HPDE6-E6E7 (cell line): ENCODE measurements at regions not wholly inside any gene's neighbourhood (a gene's known extent, or its start where the extent isn't known, plus 50 kb on each side); places are given as distances from the start of the nearest gene placed in this dataset.
"Not testable (repeated sequence)": the region's sequence is repeated elsewhere in the genome, so short reads cannot be mapped to it uniquely, and the experiment has no call there.

Source experiments
- DNase-seq: peaks from one replicate; pipeline ENCODE4 v3.0.0; 2011; ENCODE audit warnings: missing footprints; ENCODE audit errors: extremely low spot score

DNA sequence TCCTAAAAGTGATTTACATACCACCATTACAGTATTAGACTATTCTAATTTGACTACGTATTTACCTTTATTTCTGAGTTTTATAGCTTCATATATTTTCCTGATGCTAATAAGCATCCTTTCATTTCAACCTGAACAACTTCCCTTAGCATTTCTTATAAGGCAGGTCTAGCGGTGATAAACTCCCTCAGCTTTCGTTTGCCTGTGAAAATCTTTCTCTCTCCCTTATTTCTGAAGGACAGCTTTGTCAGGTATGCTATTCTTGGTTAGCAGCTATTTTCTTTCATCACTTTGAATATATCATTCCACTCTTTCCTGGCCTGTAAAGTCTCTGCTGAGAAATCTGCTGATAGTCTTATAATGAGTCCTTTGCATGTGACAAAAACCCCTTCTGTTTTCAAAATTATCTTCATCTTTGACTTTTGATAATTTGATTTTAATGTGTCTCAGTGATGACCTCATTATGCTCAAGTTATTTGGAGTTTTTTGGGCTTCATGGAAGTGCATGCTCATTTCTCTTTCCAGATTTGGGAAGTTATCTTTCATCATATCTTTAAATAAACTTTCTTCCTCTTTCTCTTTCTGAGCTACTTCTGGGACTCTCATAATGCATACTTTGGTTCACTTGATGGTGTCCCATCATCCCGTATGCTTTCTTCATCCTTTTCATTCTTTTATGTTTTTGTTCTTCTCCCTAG lies 285.4 kb upstream of the PMFBP1 start:
- no peak for DNase-seq

DNA sequence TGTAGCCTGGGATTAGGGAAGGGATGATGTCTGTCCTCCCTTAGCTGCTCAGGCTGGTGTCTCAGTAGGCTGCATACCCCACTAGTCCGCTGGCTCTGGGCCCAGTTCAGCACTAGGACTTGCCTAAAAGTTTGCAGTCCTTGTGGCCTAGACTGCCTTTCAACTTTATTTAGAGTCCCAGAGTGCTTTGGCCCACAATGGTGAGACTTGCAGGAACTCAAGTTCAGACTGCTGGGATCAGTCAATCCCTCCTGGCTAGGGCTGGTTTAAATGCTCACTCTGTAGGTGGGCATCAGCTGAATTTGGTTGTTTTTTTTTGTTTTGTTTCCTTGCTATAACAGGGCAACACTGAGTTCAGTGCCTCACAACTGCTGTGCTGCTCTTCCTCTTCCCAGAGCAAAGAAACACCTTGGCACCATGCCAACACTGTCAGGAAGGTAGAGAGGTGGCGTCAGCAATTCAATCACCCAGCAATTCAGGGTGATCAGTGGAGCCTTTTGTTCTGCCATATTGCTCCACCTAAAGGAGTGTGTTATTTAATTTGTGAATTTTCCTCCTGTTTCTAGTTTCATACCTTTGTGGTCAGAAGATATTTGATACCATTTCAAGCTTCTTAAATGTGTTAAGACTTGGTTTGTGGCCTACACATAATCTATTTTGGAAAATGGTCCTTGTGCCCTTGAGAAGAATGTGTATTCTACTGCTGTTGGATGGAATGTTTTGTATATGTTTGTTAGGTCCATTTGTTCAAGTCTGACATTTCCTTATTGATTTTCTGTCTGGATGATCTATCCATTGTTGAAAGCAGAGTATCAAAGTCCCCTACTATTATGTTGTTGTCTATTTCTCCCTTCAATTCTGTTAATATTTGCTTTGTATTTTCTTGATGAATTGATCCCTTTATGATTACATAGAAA lies 284.0 kb upstream of the PMFBP1 start:
- no peak for DNase-seq

DNA sequence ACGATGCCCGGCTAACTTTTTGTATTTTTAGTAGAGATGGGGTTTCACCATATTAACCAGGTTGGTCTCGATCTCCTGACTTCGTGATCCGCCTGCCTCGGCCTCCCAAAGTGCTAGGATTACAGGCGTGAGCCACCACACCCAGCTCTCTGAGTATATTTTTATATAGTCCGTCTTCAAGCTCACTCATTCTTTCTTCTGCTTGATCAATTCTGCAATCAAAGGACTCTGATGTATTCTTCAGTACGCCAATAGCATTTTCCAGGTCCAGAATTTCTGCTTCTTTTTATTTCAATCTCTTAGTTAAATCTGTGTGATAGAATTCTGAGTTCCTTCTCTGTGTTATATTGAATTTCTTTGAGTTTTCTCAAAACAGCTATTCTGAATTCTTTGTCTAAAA lies 281.9 kb upstream of the PMFBP1 start:
- DNase-seq = not testable (repeated sequence)

DNA sequence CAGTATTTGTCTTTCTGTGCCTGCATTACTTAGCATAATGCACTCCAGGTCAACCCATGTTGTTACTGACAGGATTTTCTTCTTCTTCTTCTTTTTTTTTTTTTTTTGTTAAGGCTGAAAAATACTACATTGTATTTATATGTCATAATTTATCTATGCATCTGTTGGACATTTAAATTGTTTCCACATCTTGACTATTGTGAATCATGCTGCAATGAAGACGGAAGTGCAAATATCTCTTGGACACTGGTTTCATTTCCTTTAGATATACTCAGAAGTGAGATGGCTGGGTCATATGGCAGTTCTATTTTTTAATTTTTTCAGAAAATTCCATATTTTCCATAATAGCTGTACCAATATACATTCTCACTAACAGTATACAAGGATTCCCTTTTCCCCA lies 272.7 kb upstream of the PMFBP1 start:
- no peak for DNase-seq

DNA sequence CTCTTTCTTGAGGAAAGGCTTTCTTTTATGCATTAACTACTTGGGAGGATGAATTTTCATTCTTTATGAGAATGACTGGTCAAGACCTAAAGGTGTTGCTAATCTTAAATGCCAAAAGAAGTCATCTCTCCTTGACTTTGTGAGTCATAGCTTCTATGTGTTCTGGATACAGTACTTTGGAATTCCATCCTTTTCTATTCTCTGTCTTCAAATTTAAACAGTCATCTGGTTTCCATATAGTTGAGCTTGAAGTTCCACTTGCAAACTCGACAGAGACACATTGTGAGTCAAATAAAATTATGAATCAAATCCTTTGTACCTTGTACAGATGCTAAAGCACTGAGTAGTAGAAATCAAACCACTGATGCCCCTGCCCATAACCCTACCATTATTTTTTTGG lies 271.9 kb upstream of the PMFBP1 start:
- no peak for DNase-seq

DNA sequence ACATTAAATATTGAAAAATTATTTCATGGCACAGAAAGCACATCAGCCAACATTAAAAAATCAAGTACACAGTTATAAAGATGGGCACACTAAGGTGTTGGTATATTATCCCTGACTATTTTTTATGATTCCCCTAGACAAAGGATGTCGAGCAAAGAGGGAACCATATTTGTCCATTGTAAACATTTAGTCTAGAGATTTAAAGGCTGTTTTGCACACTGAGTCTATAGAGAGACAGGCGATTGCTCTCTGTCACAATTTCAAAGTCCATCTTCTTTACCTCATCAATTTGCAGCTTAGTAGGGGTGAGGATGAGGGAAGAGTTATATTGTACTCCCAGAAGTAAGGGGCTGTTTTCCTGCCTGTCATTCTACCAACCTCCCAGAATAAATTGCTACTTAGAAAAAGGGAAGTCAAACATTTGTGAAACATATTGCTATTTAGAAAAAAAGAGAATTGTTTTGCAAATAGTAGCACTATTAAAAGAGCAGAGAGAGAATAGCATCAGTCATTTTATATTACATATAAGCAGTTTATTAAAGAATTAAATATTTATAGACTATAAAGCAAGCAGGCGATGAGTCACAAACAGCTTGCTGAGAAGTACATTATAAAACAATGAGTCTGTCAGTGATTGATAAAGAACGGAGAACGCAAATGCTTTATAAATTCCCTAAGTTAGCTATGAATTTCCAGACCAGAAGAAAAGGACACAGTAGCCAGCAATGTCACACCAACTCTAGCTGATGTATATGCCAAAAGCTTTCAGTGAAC lies 270.6 kb upstream of the PMFBP1 start:
- no peak for DNase-seq

DNA sequence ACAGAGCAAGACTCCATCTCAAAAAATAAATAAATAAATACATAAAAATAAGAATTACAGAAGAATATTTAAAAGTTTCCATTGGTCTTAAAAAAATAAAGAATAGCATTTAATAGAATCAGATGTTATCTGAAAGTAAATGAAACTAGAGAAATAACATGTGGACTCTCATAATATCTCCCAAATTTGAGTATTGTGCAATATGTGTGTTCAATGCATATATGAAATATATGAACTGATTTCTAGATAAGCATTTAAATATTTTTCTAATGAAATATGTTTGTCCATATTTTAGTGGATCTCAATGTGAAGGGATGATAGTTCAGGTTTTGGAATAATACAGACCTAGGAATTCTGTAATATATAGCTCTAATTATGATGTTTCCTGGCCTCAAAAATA lies 265.9 kb upstream of the PMFBP1 start:
- DNase-seq = no peak

DNA sequence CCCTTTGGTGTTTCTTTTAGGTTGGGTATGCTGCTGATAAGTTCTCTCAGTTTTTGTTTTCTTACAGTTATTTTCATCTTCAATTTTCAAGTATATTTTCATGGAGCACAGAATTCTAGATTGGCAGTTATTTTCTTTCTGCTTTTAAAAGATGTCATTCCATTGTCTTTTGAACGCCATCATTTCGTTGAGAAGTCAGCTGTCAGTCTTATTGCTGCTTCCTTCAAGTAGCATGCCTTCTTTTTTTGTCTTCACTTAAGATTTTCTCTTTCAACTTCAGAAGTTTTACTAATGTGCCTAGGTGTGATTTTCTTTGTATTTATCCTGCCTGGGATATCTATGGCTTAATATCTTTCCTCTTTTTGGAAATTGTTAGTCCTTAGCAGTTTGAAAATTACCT lies 262.2 kb upstream of the PMFBP1 start:
- no peak for DNase-seq

DNA sequence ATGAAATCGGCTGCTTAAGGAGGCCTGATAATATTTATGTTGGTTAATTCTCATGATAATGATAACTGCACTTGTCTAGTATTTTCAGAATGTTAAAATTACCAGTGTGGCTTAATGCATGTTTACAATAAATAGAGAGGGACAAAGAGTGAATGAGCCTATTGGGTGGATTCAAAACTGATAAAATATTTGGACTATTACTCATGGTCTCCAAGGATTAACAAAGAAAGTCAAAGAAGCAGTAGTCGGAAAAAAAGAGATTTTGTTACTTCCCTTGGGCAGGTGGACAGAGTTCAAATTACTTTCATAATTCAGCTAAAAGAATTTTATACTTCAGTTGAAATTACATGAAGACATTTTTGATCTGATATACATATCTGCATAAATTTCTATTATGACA lies 258.2 kb upstream of the PMFBP1 start:
- no peak for DNase-seq

DNA sequence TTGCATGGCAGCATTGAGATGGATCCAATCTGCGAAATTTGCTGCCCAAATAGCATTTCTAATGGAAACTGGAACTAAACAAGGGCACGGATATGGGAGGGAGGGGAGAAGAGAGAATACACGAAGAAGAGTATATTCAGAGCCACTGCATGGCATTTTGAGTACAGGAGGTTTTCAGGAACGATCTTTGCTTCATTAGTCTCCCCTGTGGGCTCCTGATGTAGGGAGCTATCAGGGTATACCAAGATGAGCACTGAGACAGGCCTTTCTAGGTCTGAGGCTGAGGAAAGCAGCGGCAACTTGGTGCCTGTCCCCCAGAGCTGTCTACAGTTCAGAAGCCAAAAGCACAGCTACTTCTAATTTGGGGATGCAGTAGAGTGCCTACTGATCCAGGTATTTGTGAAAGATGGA lies 257.7 kb upstream of the PMFBP1 start:
- no peak for DNase-seq

DNA sequence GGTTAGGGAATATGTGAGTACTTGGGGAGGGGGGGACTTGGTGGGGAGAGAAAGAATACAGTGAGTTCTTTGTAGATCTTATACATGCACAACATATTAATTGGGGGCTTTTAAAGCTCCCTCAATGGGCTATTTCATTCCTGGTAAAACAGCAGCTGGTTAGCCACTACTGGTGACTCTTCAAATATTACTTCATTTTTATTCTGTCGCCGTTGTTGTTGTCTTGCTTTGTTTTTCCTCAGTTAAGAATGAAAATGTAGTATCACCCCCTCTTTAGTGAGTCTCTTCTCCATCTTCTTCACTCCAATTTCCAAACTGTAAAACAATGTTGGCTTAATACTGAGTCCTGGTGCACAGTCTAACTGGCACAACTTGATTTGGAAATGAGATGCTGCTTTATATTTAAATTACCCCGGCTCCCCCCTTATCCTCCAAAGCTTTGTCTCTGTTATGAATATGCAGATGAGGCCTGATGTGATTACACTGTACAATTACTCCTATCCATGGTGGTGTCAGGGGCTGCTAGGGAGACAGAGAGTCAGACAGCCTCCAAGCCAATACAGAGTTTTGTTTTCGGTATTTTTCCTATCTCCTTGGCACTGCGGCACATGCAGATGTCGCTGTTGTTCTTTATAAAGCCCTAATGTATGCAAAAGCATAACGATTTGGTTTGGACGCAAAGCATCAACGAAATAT lies 256.9 kb upstream of the PMFBP1 start:
- no peak for DNase-seq

DNA sequence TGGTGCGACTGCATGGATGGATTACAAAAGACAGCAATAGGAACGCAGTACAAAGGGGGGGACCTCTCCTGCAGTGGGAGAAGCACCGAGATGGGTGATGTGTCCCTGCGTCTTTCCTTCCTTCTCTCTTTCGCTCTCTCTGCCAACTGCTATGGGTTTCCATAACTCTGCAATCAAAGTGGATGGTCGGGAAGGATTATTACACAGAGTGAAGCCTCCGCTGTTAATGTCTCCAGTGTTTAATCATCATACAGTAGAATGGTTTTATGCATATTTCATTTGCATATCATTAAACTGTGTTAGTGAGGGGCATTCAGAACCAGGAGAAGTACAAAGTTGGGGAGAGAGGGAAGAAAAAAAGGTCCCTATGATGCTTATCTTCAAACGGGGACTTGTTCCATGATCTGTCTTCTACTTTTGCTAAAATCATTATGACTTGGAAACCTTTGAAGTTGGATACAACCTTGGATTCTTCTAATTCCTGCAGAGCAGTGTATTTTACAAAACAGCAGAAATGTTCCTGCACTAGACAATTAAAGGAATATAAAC lies 255.9 kb upstream of the PMFBP1 start:
- DNase-seq = no peak

DNA sequence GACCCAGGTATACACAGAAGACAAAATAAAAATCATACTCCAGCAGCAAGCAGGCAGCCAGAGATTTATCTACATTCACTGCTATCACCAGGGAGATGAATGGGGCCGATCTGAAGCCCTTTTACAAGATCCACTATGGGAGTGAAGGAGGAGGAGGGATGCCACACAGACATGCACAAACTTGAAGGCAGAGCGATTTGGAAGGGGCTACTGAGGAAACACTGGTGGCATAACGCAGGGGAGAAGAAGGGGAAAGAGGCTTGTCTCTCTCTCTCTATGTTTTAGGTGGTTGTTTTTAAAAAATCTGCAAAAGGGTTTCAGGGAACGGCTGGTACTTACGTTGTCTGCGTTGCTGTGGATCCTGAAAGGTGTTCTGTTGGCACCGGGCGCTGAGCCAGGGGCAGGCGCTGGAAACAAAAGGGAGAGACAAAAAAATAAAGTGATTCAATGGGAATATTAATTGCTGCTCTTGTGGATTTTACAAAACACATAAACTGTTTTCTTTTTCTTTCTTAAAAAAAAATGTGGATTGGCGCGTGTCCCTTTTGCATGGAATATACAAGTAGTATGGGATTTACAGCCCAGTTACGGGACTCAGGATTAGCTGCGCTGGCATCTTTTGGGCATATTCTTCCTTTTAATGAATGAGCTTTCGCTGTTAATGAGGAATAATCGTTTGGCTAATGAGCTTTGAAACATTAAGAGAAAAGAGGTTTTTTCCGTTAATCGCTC lies 255.3 kb upstream of the PMFBP1 start:
- no peak for DNase-seq

DNA sequence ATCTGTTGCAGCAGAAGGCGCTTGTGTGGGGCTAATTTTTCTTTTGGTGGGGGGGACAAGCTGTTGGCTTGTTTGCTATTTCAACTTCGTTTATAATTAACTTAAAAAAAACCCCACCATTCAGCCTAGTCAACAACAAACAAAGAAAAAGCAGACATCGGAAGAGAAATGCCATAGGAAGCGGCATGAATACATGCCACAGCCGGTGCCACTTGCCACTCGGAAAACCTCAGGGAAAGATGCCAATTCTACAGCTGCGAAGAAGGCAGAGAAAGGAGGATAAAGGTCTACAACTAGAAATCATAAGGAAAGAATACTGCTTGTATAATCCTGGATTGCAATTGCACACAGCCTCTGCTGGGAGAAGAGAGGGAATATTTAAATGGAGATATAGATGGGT lies 254.4 kb upstream of the PMFBP1 start:
- DNase-seq = no peak

DNA sequence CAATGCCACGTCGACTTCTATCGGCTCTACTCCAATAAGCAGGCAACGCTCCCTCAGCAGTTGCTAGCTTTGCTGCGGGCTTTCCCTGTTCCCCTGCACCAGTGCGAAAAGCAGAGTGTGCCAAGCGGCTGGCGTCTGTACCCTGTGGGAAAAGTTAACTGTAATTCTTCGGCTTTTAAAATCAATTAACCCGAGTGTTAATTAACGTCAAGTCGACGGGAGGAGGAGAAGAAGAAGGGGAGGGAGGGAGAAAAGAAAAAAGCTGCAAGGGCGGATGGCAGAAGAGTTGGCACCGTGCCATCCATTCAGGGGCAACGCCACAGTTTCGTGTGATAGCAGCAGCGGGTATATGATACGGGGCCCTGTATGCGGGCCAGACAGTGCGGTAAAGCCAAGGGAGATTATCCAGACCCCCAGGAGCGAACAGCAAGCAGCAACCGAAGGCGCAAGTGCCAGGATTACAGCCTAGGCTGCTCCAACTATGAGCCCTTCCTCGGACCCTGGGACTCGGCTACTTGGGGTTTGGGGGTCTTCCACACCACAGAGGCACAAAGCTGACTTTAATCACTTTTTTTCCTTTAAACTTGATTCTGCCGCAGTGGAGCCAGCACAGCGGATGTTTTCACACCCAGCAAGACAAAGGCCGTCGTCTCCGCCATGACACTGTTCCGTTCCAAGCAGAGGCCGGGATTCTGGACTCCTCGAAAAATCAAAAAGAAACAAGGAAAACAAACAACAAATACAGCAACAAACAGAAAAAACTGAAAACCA lies 253.8 kb upstream of the PMFBP1 start:
- no peak for DNase-seq

DNA sequence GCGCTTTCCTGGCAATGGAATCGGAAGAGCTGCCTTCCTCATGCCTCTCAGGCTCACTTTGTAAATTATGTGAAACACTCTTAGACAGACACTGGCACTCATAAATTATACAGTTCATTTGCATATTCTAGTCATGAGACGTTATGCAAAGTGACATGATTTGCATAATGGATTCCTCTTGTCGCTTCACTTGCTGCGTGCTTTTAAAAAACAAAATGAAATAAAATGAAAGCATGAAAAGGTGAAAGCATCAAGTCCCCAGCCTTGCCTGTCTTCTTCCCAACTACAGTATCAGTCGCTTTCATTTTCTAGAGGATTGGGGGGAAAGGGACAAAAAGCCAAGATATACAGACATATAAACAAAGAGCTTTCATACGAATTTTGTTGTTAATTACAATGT lies 252.8 kb upstream of the PMFBP1 start:
- DNase-seq = no peak

DNA sequence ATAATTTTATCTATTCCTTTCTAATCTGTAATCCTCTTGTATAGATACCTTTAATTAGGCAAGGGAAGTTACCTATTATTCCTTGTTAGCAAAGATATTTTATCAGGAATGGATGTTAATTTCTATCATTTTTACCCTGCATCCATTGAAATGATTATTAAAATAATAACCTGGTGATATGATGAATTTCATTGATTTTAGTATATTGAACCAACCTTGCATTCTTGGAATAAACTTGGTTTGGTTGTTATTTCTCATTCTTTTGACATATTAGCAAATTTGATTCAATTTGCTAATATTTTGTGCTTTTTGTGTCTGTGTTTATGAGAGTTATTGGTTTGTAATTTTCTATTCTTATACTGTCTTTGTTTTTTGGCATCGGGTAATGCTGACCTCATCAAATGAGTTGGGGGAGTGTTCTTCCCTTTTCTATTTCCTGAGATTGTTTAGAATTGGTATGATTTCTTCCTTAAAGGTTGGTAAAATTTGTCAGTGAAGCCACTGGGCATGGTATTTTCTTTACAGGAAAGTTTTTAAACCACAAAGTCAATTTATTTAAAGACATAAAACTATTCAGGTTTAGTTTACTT lies 250.4 kb upstream of the PMFBP1 start:
- DNase-seq = no peak

DNA sequence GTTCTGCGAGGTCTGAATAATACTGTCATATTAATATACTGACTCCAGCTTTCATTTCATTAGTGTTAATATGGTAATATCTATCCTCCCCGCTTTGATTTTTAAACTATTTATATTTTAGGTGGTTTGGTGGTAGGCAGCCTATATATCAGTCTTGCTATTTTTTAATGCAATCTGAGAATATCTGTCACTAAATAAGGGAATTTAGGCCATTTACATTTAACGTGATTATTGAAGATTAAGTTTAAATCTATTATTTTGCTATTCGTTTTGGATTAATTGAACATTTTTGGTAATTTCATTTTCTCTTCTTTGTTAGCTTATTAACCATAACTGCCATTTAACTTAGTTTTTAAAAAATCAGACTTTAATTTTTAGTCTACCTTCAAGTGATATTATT lies 247.7 kb upstream of the PMFBP1 start:
- DNase-seq = no peak

DNA sequence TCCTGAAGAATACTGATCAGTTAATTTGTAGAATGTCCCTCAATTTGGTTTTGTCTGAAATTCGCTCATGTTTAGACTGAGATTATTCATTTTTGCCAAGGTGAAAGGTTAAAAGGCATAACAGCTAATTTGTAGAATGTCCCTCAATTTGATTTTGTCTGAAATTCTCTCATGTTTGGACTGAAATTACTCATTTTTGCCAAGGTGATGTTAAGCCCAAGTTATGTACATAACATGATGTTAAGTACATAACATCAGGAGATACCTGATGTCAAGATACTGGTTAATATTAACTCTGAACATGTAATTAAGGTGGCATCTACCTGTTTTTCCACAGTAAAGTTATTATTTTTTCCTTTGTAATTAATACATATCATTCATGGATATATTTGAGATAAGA lies 243.4 kb upstream of the PMFBP1 start:
- no peak for DNase-seq

DNA sequence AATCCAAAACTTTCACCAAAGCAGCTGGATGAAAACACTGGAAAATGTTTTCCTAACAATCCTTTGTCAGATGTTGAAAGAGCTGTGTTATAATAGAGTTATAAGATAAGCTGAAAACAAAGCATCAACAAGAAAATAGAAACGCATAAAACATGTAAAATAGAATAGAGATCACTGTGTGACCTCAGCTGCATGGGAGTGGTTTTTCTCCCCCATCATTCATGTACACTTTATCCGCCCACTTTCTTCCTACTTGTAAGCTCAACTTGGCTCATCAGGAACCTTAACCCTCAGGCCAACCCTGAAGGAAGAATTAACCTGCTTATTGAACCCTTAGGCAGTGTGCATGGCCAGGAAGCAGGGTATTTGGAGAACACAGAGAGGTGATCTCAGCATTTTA lies 238.5 kb upstream of the PMFBP1 start:
- DNase-seq = no peak
